HG02970 (cell line): ENCODE measurements at regions not wholly inside any gene's neighbourhood (a gene's known extent, or its start where the extent isn't known, plus 50 kb on each side); places are given as distances from the start of the nearest gene placed in this dataset.

Experiments used
- ATAC-seq: cut with Tn5 transposase; IDR thresholded peaks from one replicate; pipeline ENCODE4 v1.9.1; 2021; ENCODE audit warnings: mild to moderate bottlenecking, moderate library complexity, moderate number of reproducible peaks; ENCODE audit not compliant: unreplicated experiment, low FRiP score

DNA sequence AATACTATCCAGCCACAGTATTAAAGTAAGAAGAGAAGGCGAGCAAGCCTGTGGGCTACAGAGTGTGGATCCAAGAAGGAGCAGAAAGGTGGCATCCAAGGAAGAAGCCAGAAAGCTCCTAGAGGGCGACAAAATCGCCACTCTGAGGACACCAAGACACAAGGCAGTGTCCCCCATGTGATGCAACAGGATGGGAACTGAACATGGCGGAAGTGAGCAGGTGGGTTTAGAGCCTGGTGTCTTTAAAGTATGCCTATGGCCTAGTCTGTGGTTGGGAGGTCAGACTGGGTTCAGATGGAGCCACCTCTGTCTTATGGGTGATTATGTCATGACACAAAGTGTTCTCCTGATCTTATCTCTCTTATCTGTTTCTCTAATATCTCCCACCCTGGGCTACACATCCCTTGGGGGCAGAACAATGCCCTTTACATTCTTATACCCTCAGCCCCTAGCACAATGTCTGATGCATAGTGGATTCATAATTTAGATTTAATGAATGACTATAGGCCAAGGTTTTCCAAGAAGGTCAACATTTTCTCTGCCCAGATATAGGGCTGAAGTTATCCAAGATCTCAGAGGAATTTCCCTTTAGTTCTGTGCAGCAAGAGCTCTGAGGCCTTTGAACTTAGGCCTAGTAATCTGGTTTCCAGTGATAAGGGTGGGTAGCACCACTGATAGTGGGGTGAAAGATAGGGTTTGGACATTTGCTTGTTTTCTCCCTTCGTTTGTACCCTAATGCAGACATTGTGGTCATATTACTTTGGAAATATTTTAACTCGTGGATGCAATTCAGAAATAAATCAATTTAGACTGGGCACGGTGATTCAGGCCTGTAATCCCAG, 167.3 kb upstream of the AKIRIN2 start:
- no peak for ATAC-seq

DNA sequence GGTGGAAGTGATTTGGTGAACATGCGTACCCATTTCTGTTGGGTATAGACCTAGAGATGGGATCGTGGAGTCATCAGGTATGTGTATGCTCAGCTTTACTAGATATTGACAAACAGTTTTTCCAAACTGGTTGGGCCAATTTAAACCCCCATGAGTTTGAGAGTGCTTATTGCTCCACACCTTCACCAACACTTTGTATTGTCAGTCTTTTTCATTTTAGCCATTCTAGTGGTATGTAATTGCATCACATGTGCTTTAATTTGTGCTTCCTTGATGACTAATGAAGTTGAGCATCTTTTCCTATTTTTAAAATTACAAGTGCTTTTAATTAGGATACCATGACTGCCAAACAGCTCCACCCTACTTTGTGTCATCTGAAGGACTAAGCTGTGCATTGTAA, 158.9 kb upstream of the AKIRIN2 start:
- ATAC-seq = no peak

DNA sequence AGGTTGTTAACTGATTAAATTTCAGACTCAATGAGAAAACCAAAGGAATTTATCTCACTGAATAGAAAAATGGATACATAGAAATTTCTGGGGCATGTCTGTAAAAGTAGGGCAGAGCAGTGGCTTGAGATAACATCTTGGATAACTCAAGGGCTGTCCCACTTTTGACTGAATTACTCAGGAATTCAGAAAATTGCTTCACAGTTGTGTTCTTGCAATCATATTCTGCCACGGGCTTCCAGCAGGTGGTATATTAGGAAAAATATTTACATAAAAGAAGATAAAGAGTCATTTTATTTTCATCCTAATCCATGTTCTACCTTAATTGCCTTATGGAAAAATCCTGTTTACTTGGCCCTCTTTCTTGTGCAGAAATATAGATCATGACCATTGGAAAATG, 156.4 kb upstream of the AKIRIN2 start:
- ATAC-seq = no peak

- ATAC-seq = no peak
Observed at GRCh38 chr6:87851674-87852299, 149.8 kb upstream of the AKIRIN2 start.

GRCh38 chr6:87848616-87849015, 146.6 kb upstream of the AKIRIN2 start:
- no peak for ATAC-seq

DNA sequence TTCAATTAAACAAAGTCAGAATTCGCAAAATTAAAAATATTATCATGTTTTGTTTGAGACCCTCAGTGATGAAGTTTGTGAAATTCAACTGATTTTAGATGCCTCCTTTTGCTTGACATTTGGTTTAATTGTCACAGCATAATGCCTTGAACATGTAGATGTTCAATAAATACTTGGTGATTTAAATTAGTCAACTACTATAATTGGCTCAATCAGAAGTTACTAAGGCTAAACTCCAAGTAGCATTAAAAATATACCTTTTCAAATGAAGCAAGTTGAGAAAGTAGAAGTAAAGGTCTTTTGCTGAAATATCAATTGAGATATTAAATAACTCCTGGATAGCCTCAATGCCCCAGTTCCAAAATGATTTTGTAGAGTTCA, 145.8 kb upstream of the AKIRIN2 start:
- ATAC-seq = no peak

GRCh38 chr6:87847135-87847829, 145.2 kb upstream of the AKIRIN2 start:
- no peak for ATAC-seq

- no peak for ATAC-seq
Observed at GRCh38 chr6:87846434-87846833, 144.4 kb upstream of the AKIRIN2 start.

- no peak for ATAC-seq
Observed at GRCh38 chr6:87840324-87840723, 138.3 kb upstream of the AKIRIN2 start.

DNA sequence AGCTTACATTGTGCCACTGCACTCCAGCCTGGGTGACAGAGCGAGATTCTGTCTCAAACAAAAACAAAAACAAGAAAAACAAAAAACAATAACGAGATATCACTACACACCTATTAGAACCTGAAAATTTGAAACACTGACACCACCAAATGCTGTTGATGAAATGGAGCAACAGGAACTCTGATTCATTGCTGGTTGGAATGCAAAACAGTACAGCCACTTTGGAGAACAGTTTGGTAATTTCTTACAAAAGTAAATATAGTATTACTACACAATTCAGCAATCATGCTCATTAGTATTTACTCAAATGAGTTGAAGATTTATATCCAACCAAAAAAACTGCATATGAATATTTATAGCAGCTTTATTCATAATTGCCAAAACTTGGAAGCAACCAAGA, 135.8 kb upstream of the AKIRIN2 start:
- ATAC-seq = no peak

GRCh38 chr6:87837444-87837843, 135.4 kb upstream of the AKIRIN2 start:
- no peak for ATAC-seq

- ATAC-seq = peak; percentile 63
Observed at GRCh38 chr6:87832025-87832825, 130.2 kb upstream of the AKIRIN2 start.

- no peak for ATAC-seq
Observed at GRCh38 chr6:87830907-87831306, 128.9 kb upstream of the AKIRIN2 start.

DNA sequence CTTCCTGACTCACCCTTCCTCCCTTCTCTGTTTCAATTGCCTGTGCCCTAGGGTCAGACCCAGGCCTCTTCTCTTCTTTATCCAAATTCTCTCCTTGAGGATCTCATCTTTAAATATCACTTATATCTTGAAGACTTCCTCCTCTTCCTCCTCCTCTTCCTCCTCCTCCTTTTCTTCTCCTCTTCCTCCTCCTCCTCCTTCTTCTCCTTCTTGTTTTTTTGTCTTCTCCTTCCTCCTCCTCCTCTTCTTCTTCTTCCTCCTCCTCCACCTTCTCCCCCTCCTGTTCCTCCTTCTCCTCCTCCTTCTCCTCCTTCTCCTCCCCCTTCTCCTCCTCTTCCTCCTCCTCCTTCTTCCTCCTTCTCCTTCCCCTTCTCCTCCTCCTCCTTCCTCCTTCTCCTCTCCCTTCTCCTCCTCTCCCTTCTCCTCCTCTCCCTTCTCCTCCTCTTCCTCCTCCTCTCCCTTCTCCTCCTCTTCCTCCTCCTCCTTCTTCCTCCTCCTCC, 127.6 kb upstream of the AKIRIN2 start:
- ATAC-seq = no peak

- no peak for ATAC-seq
Observed at GRCh38 chr6:87828044-87828443, 126.0 kb upstream of the AKIRIN2 start.

GRCh38 chr6:87827346-87827745, 125.3 kb upstream of the AKIRIN2 start:
- no peak for ATAC-seq

DNA sequence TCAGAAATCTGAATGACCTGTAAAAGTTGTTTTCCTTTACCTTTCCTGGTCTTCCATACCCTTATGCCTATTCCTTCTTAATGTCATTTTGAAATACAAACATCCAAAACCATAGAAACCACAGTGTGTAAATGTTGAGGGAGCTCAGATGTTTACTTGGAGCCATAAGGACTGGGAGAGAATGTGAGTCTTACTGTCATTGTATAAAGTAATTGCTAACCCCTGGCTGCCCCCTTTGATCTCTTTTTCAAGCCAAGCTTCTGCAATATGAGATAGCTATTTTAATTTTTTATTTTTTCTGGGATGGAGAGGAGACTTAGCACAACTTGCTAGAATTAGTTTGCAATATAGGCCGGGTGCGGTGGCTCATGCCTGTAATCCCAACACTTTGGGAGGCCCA, 124.4 kb upstream of the AKIRIN2 start:
- ATAC-seq = no peak

DNA sequence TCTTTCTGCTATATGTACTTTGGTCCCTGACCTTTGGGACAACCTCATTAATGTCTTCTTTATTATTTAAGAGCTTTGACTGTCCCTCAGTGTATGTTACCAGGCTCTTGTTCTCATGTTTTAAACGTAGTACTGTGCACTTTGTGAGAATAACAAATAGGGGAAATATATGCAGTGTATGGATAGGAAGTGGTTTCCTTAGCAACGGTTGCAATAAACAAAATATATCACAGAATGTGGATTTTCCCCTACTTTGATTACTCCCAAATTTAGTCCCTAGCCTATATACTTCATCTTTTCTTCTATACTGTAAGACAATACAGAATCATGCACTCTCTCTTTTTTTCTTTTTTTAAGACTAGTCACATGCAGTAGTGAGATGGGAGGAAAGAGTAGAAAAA, 123.8 kb upstream of the AKIRIN2 start:
- ATAC-seq = no peak

- no peak for ATAC-seq
Observed at GRCh38 chr6:87824958-87825491, 123.0 kb upstream of the AKIRIN2 start.

- no peak for ATAC-seq
Observed at GRCh38 chr6:87822011-87822410, 120.0 kb upstream of the AKIRIN2 start.
